NT2/D1 (cell line): ENCODE measurements at regions not wholly inside any gene's neighbourhood (a gene's known extent, or its start where the extent isn't known, plus 50 kb on each side); places are given as distances from the start of the nearest gene placed in this dataset.
"Not testable (repeated sequence)": the region's sequence is repeated elsewhere in the genome, so short reads cannot be mapped to it uniquely, and the experiment has no call there.

ENCODE experiments used
- SUZ12 ChIP-seq: IDR thresholded peaks from 2 replicates; pipeline ENCODE4 v1.6.1; 2011; ENCODE audit not compliant: insufficient read length, insufficient read depth; ENCODE audit errors: extremely low read depth
- YY1 ChIP-seq: IDR thresholded peaks from 2 replicates; pipeline ENCODE4 v1.6.1; 2011; ENCODE audit not compliant: insufficient read length, insufficient read depth
- ZNF274 ChIP-seq: IDR thresholded peaks from 2 replicates; pipeline ENCODE4 v1.6.1; 2011; ENCODE audit warnings: mild to moderate bottlenecking, low read depth, low read length

DNA sequence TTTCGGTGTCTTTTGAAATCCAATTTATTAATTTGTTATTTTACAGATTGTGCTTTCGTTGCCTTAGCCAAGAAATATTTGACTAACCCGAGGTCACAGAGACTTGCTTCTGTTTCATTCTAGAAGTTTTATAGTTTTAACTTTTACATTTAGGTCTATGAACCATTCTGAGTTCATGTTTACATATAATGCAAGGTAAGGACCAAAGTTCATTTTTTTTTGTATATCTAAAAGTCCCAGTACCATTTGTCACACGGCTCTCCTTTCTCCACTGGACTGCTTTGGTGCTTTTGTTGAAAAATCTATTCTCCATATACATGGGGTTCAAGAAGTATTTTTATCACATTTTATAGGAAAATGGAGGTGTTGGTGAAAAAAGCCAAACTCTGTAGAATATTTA lies 411.4 kb upstream of the SPATA31A3 start:
- TF ChIP-seq YY1, ZNF274, SUZ12: not testable (repeated sequence)
